H54 (cell line): ENCODE measurements at regions not wholly inside any gene's neighbourhood (a gene's known extent, or its start where the extent isn't known, plus 50 kb on each side); places are given as distances from the start of the nearest gene placed in this dataset.

Experiments used
- DNase-seq: peaks from one replicate; pipeline ENCODE4 v3.0.0; 2011; ENCODE audit warnings: low spot score, mixed read lengths; ENCODE audit not compliant: insufficient read length
- FAIRE-seq: peaks from 3 replicates; lab custom pipeline; 2011; peaks lifted over from hg19 to GRCh38; lab: Jason Lieb, UNC
- POLR2A ChIP-seq: IDR thresholded peaks from 2 replicates; pipeline ENCODE4 v1.6.1; 2011; ENCODE audit warnings: low read depth, mild to moderate bottlenecking, low read length

- DNase-seq (no peak), FAIRE-seq (no peak)
- TF ChIP-seq POLR2A: no peak
These were observed 770.5 kb downstream of the USP25 start for GRCh38 chr21:16500271-16500670.

- no peak for FAIRE-seq
- no peak for TF ChIP-seq POLR2A
- DNase-seq: no peak
These were observed 772.5 kb downstream of the USP25 start for GRCh38 chr21:16502273-16502672.

GRCh38 chr21:16502897-16503296 is 773.1 kb downstream of the USP25 start:
- DNase-seq (no peak), FAIRE-seq (no peak)
- TF ChIP-seq POLR2A: no peak

- no peak for TF ChIP-seq POLR2A
- FAIRE-seq (no peak), DNase-seq (no peak)
These were observed 774.5 kb downstream of the USP25 start for GRCh38 chr21:16504281-16504680.

GRCh38 chr21:16504766-16505165 is 775.0 kb downstream of the USP25 start:
- DNase-seq (no peak), FAIRE-seq (no peak)
- TF ChIP-seq POLR2A: no peak

GRCh38 chr21:16509476-16509875 is 779.7 kb downstream of the USP25 start:
- FAIRE-seq: no peak
- DNase-seq: no peak
- no peak for TF ChIP-seq POLR2A

GRCh38 chr21:16514316-16514715 is 784.5 kb downstream of the USP25 start:
- FAIRE-seq: no peak
- no peak for TF ChIP-seq POLR2A
- no peak for DNase-seq

GRCh38 chr21:16517383-16517782 is 787.6 kb downstream of the USP25 start:
- TF ChIP-seq POLR2A: no peak
- FAIRE-seq (no peak), DNase-seq (no peak)

GRCh38 chr21:16519036-16519435 is 789.3 kb downstream of the USP25 start:
- FAIRE-seq: peak; percentile 74
- no peak for DNase-seq
- no peak for TF ChIP-seq POLR2A

- no peak for DNase-seq
- no peak for FAIRE-seq
- TF ChIP-seq POLR2A: no peak
These were observed 789.9 kb downstream of the USP25 start for GRCh38 chr21:16519644-16520043.

- FAIRE-seq (peak; percentile 36), DNase-seq (no peak)
- no peak for TF ChIP-seq POLR2A
These were observed 792.8 kb downstream of the USP25 start for GRCh38 chr21:16522548-16522947.

GRCh38 chr21:16530656-16531055 is 800.9 kb downstream of the USP25 start:
- FAIRE-seq (no peak), DNase-seq (no peak)
- TF ChIP-seq POLR2A: no peak

GRCh38 chr21:16532840-16533239 is 803.1 kb downstream of the USP25 start:
- no peak for TF ChIP-seq POLR2A
- no peak for FAIRE-seq
- DNase-seq: no peak

- TF ChIP-seq POLR2A: no peak
- DNase-seq (no peak), FAIRE-seq (no peak)
These were observed 804.1 kb downstream of the USP25 start for GRCh38 chr21:16533692-16534407.

GRCh38 chr21:16534408-16535101 is 804.8 kb downstream of the USP25 start:
- DNase-seq: peak; percentile 5
- TF ChIP-seq POLR2A: no peak
- peak; percentile 96 for FAIRE-seq
